Hypothalamus (tissue), 51 donors: ENCODE measurements at regions not wholly inside any gene's neighbourhood (a gene's known extent, or its start where the extent isn't known, plus 50 kb on each side); places are given as distances from the start of the nearest gene placed in this dataset.
"Not testable (repeated sequence)": the region's sequence is repeated elsewhere in the genome, so short reads cannot be mapped to it uniquely, and the experiment has no call there.

Experiments
- DNase-seq, 51 donors: peaks; one replicate each; lab custom pipeline; 2025; lab: John Stamatoyannopoulos, UW

- DNase-seq = no peak
These were observed 239.1 kb upstream of the ARID2 start for GRCh38 chr12:45490232-45490881.

GRCh38 chr12:45494279-45494678 lies 235.2 kb upstream of the ARID2 start:
- DNase-seq = no peak

DNA sequence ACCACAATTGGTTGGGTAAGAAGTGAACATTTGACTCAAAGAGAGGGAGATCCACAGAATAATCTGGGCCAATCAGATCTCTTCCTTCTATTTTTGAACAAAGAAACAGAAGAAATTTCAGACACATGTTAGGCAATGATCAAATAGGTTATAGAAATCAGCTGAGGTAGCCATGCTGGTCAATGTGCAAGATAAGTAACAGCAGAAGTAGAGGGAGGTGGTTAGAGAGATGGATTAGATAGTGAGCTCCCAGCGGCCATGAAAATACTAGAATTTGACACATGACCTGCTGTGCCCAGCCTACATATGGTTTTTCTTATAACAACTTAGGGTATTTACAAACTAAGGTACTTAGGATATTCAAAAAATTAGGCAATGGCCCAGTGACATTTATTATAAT lies 230.9 kb upstream of the ARID2 start:
- no peak for DNase-seq

DNA sequence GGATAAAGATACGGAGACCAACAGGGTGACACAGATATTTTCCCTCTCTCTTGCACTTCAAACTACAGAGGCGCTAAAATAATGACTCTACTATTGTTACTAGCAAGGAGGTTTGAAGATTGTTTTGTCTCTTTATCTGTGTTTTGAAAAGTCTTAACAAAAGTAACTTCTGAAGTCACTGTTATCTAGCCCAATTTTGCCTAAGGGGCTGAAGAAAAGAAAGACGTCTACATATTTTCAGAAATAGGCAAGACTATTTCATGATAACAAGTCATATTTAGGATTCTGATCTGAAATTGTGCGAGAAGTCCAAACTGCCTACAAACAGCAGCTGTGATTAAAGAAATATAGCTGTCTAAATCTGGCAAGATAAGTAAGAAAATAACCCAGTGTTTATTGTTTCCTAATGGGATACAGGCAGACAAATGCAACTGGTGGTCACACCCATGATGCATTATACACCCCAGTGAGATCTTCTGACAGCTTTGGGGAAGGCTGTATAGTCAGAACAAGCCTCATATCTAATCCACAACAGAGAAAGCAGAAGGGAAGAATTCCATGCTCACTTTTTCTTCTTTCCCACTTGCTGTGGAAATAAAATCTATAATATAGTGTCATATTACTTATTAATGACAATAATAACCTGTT lies 226.9 kb upstream of the ARID2 start:
- no peak for DNase-seq

DNA sequence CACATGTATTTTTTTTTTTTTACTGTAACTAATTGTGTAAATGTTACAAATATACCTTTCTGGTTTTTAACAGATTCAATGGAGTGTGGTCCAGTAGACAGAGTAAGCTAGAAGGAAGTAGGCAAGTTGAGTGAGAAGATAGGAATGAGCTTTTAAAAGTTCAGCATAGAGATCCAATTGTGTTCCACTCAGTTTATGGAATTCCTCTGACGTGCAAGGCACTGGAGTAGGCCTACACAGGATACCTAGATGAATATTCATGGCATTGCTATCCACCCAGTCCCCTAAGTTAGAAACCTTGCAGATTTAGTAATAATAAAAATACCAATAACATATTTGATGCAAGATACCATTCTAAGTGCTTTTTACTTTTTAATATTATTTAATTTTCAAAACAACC lies 225.6 kb upstream of the ARID2 start:
- DNase-seq = no peak

DNA sequence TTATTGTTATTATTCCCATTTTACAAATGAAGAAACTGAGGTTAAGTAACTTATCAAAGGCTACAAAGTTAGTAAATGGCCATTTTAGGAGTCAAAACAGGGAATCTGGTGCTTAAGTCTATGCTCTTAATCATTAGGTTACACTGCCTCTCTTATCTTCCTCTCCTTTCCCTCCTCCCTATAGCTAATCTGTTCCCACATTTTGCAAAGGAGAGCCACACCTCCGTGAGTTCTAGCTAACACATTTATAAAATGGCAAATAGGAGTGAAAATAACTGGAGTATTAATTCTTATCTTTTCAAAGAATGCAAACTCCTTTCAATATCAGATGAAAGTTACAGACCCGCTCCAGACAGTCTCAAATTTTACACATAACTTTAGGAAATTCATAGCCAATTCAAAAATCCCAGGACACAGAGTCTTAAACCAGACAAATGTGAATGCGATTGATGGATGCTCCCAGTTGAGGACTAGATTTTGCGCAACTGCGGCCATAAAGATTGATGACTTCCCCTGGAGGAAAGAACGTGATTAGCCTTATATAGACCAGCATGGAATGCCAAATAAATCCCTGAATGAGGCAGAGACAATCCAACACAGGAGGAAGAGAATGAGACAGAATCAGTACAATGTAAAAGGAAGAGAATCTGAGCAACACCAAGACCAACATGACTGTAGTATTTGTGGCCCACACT lies 225.0 kb upstream of the ARID2 start:
- DNase-seq = no peak

DNA sequence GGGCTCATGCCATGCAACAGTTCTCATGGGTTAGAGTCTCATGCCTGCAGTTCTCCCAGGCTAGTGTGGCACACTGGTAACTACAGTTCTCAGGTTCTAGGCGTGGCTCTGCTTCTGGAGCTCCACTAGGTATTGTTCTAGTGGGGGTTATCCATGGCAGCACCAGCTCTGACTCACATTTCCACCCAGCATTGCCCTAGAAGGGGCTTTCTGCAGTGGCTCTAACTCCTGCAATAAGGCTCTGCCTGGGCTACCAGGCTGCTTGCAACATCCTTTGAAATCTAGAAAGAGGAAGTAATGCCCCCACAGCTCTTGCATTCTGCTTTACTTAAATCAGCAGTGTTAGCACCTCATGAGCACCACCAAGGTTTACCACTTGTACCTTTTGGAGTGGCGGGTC lies 220.3 kb upstream of the ARID2 start:
- no peak for DNase-seq

- no peak for DNase-seq
These were observed 219.9 kb upstream of the ARID2 start for GRCh38 chr12:45509621-45510020.

- DNase-seq = no peak
These were observed 212.1 kb upstream of the ARID2 start for GRCh38 chr12:45517381-45517780.

DNA sequence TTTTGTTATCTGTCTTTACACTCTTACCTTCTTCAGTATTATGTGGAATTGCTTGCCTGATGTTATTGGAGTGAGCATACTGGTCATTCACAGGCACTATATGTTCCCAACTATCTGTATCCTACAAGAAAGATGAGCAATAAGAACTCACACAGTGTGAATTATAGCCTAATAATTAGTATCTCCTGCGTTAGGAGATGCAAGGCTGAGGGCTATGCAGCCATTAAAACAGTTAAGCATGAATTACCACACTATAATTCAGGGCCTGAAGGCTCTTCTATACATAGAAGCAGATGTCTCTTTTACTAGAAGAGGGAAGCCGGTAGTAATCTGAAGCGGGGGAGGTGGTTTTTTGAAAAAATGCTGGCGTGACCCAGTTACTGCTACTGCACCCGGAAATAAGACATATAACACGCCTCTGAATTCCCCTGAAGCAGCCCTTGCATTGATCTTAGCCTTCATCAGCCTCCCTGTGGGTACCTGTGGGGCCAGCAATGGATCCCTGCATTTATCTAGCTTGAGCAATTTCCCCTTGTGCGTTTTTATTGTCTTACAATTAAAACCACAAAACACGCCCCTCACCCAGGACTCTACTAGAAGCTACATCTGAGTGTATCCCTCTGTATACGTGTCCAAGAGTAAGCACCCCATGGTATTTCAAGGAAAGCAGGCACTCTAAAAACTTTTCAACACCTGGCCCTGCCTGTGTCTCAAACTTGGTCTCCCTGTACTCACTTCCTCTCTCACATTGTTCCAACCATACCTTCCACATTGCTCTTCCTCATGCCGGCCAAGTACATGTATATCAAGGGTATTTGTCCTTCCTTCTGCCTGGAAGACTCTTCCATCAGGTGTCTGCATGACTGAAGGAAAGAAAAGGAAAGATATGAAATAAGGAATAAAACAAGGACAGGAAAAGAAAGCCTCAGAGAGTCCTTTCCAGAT lies 210.9 kb upstream of the ARID2 start:
- no peak for DNase-seq

DNA sequence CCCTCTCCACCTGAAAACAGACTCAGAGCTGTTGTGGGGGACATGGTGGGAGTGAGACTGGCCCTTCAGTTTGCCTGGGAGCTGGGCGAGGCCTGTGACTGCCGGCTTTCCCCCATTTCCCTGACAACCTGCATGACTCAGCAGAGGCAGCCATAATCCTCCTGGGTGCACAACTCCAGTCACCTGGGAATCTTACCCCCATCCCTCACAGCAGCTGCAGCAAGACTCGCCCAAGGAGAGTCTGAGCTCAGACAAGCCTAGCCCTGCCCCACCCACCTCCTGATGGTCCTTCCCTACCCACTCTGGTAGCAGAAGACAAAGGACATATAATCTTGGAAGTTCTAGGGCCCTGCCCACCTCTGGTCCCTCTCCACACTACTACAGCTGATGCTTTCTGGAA lies 207.3 kb upstream of the ARID2 start:
- no peak for DNase-seq

GRCh38 chr12:45526823-45527222 lies 202.7 kb upstream of the ARID2 start:
- not testable (repeated sequence) for DNase-seq

- no peak for DNase-seq
These were observed 197.4 kb upstream of the ARID2 start for GRCh38 chr12:45532113-45532512.

GRCh38 chr12:45535610-45536180 lies 193.8 kb upstream of the ARID2 start:
- no peak for DNase-seq

GRCh38 chr12:45536284-45536683 lies 193.2 kb upstream of the ARID2 start:
- no peak for DNase-seq

DNA sequence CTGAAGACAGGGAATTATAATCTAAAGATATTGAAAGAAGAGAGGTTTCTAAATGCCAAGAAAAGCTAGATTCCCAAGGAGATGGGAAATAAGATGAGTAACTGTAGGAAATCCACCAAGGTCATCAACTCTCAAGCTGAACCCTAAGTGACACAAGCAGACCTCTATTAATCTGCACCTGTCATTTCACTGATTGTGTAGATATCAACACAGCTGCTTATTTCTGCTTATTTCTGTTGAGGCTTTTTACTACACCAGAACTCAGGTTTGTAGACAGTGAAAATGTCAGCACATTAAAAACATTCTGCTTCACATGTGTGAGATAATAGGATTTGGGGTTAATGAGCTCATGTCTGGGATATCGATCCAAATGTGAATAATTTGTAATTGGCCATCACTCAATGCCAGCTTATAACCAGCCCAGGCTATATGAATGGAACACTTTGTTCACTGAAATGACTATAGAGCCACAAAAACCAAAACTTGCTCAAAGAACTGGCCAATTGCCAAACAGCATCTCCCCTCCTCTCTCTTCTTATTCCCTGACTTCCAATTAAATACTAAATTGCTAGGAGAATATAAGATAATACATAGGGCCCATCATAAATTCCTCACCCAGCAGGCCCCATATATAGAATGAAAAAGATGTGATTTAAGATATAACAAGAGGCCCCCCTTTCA lies 188.7 kb upstream of the ARID2 start:
- no peak for DNase-seq

DNA sequence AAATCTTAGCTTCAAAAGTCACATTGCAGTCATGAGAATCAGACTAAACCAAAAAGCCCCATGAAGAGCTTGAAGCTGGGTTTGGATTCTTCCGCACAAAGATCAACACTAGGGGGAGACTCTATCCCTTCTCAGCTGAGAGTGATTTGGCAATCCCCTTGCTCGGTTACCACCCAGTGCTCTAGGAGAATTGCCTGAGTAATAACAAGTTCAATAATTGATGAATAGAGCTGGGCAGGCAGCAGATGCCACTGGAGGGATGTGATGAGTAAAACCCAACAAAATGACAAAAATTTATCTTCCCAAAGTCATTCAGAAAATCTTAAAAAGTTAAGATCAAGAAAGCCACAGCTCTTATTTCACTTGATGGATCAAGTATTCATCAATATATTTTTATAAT lies 185.6 kb upstream of the ARID2 start:
- DNase-seq = peak in 21 of 51 donors; percentile 1 to 82 (median 14)

GRCh38 chr12:45546545-45546944 lies 183.0 kb upstream of the ARID2 start:
- DNase-seq = no peak

- DNase-seq = no peak
These were observed 182.4 kb upstream of the ARID2 start for GRCh38 chr12:45547132-45547531.

DNA sequence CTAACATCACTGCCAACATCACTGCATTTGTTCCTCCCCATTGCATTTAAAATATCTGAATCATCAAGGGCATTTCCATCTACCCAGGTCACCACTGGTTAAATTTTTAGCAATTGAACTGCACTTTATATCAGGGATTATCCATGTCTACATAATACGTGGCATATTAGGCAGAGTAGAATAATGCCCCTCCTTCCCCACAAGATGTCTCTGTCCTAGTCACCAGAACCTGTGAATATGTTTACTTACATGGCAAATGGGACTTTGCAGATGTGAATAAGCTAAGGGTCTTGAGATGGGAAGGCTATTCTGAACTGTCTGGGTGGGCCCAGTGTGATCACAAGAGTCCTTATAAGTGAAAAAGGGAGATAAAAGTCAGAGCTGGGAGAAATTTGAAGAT lies 181.7 kb upstream of the ARID2 start:
- no peak for DNase-seq
